ENCODE measurements at regions not wholly inside any gene's neighbourhood (a gene's known extent, or its start where the extent isn't known, plus 50 kb on each side); places are given as distances from the start of the nearest gene placed in this dataset.

DNA sequence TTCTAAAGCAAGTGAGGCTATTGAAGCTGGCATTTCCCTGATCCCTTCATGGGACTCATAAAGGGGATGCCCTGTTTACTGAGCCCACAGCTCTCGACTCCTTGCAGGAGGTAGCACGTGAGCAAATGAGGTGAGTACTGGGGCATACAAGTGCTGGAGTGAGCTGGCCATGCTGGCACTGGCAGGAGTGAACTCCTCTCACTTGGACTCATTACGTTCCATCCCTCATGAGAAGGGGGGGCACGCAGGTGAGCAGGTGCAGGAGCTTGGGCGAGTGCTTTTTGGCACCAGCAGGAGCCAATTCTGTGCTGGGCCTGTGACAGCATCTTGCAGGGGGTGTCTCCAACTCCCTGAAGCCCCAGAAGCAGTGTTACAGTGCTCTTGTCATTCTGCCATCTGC lies 337.1 kb upstream of the CA10 start:
- peaks cover 0 to 7% (median 0%) of the 10 kb centered on the region in 4 donors for H3K9me3 ChIP-seq
- H3K36me3 ChIP-seq, result no peaks in the 10 kb centered on the region
- no peak overlapping the region for H3K27ac ChIP-seq
- no peak for DNase-seq (ENCODE audit: low spot score in 2 of 2)
- H3K4me1 ChIP-seq, result no peaks in the 10 kb centered on the region
- no peaks in the 10 kb centered on the region for H3K27me3 ChIP-seq
- WGBS, 2 donors, result 92 to 93% methylated on average over 5 of the region's 5 CpGs
- H3K4me3 ChIP-seq, result no peak overlapping the region
- TF ChIP-seq EP300 (IDR thresholded peaks at IDR 0.05), result no peak

DNA sequence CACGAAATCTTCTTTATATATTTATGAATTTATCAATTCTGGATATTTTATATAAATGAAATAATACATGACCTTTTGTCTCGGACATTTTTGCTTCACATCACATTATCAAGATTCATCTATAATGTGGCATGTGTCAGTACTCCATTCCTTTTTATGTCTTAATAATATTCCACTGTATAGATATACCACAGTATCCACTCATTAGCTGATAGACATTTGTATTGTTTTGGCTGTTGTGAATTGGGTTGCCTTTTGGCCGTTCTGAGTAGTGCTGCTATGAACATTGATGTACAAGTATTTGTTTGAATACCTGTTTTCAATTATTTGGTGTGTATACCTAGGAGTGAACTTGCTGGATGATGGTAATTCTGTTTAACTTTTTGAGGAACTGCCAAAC lies 323.8 kb upstream of the CA10 start:
- H3K4me1 ChIP-seq, result no peaks in the 10 kb centered on the region
- DNase-seq (ENCODE audit: low spot score in 2 of 2), result no peak
- no peak for TF ChIP-seq EP300 (IDR thresholded peaks at IDR 0.05)
- TF ChIP-seq POLR2A (IDR thresholded peaks at IDR 0.05), result no peak
- TF ChIP-seq, protein P1, sequence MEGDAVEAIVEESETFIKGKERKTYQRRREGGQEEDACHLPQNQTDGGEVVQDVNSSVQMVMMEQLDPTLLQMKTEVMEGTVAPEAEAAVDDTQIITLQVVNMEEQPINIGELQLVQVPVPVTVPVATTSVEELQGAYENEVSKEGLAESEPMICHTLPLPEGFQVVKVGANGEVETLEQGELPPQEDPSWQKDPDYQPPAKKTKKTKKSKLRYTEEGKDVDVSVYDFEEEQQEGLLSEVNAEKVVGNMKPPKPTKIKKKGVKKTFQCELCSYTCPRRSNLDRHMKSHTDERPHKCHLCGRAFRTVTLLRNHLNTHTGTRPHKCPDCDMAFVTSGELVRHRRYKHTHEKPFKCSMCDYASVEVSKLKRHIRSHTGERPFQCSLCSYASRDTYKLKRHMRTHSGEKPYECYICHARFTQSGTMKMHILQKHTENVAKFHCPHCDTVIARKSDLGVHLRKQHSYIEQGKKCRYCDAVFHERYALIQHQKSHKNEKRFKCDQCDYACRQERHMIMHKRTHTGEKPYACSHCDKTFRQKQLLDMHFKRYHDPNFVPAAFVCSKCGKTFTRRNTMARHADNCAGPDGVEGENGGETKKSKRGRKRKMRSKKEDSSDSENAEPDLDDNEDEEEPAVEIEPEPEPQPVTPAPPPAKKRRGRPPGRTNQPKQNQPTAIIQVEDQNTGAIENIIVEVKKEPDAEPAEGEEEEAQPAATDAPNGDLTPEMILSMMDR (IDR thresholded peaks at IDR 0.05), result no peak
- H3K27ac ChIP-seq, result no peak overlapping the region
- no peaks in the 10 kb centered on the region for H3K27me3 ChIP-seq
- no peak overlapping the region for H3K4me3 ChIP-seq
- WGBS, 2 donors, result 82 to 83% methylated on average over 3 of the region's 3 CpGs
- no peaks in the 10 kb centered on the region for H3K9me3 ChIP-seq
- no peaks in the 10 kb centered on the region for H3K36me3 ChIP-seq

DNA sequence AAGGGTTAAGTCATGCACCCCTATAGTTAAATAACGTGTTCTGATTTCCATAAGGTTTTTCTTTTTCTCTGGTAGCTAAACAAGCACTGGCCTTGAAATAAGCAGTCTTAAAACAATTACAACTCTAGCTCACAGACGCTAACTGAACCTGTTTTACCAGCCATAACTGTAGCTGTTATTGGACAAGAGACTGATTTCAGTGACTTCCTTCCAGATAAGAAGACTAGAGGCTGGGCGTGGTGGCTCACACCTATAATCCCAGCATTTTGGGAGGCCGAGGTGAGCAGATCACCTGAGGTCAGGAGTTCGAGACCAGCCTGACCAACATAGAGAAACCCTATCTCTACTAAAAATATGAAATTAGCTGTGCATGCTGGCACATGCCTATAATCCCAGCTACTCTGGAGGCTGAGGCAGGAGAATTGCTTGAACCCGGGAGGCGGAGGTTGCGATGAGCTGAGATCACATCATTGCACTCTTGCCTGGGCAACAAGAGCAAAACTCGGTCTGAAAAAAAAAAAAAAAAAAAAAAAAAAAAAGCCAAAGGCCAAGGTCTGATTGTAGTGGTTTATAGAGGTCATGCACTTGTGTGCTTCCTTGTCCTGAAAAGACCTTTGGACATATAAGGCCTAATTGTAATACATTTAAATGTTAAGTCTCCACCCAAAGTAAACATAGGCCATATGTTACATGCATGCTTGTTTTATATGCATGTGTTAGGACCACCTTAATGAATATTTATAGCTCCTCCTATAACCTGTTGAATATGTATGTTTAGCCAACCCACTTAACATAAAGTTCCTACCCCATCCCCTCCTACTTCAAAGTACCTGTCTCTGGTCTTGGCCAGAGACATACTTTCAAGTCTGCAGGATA lies 319.5 kb upstream of the CA10 start:
- WGBS, 2 donors, result 82 to 87% methylated on average over 9 of the region's 9 CpGs
- DNase-seq (ENCODE audit: low spot score in 2 of 2), result no peak
- Histone ChIP-seq H3K27me3 (no peaks in the 10 kb centered on the region), H3K27ac (no peak overlapping the region), H3K36me3 (no peaks in the 10 kb centered on the region), H3K4me3 (no peak overlapping the region), H3K9me3 (no peaks in the 10 kb centered on the region), H3K4me1 (no peaks in the 10 kb centered on the region)
- TF ChIP-seq, protein P1 (IDR thresholded peaks at IDR 0.05), result no peak
- TF ChIP-seq EP300 (IDR thresholded peaks at IDR 0.05), result no peak
- no peak for TF ChIP-seq POLR2A (IDR thresholded peaks at IDR 0.05)

DNA sequence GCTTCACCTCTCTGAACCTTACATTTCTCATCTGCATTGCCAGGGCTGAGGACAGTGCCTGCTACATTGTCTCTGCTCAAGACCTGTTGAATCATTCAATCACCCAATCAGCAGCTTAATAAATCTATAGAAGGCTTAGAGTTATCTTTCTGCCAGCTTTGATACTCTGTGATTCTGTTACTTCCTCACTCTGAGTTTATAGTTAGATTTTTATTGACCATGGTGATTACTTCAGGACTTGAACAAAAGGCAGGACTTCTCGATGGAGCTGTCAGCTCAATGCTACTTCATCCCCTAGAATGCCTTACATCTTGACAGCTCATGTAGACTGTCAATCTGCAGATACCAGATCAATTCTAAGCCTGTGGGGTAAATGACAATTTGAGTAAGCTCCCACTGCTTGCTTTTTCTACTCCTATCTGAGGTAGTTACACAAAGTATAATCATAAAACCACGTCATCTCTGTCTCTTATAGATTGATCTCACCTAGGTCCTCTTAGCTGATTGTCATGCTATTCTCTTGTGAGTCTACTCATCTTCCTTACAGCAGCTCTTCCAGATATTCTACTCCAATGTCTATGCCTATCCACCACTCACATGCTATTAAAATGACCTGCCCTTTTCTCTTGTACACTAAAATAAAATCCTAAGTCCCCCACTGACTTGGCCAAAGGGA lies 318.3 kb upstream of the CA10 start:
- WGBS, 2 donors, result 89 to 92% methylated on average over 2 of the region's 2 CpGs
- H3K36me3 ChIP-seq, result no peaks in the 10 kb centered on the region
- no peak overlapping the region for H3K27ac ChIP-seq
- no peak for DNase-seq (ENCODE audit: low spot score in 2 of 2)
- H3K27me3 ChIP-seq, result no peaks in the 10 kb centered on the region
- H3K4me3 ChIP-seq, result no peak overlapping the region
- no peaks in the 10 kb centered on the region for H3K9me3 ChIP-seq
- no peaks in the 10 kb centered on the region for H3K4me1 ChIP-seq
- TF ChIP-seq, protein P1 (IDR thresholded peaks at IDR 0.05), result no peak
- TF ChIP-seq EP300 (IDR thresholded peaks at IDR 0.05), result no peak
- TF ChIP-seq POLR2A (IDR thresholded peaks at IDR 0.05), result no peak

DNA sequence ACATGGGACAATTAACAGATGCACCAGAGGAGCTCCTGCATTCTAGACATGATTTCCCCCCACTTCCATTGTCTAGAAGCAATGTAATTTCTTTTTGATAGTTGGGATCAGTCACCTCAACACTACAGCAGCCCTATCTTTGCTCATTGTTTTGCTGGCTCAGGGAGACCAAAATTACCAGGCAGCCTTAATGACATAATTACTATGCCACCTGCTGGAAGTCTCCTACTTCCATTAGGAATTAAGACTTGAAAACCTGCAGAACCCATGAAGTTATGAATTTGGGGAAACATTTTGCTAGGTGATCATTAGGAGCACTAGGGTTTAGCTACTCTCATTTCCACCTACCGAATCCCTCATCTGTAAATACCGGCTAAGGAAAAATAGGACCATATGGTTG lies 312.0 kb upstream of the CA10 start:
- WGBS, 2 donors, result 96 to 97% methylated on average over 2 of the region's 2 CpGs

More for the DNA sequence above, 312.0 kb upstream of the CA10 start:
- H3K4me3 ChIP-seq, result no peak overlapping the region
- H3K9me3 ChIP-seq, result peaks cover 0 to 4% (median 0%) of the 10 kb centered on the region in 4 donors
- H3K27me3 ChIP-seq, result no peaks in the 10 kb centered on the region
- H3K36me3 ChIP-seq, result no peaks in the 10 kb centered on the region
- DNase-seq (ENCODE audit: low spot score in 2 of 2), result no peak
- no peak overlapping the region for H3K27ac ChIP-seq
- TF ChIP-seq, protein P1 (IDR thresholded peaks at IDR 0.05), result no peak
- H3K4me1 ChIP-seq, result no peaks in the 10 kb centered on the region

Measured in tibial nerve (tissue), 4 donors.